B cell (primary cell): ENCODE measurements at regions not wholly inside any gene's neighbourhood (a gene's known extent, or its start where the extent isn't known, plus 50 kb on each side); places are given as distances from the start of the nearest gene placed in this dataset.

ENCODE experiments used
- CTCF ChIP-seq: fragments of 200-600 bp; IDR thresholded peaks from one replicate; pipeline ENCODE4 v1.8.0; 2022; ENCODE audit warnings: antibody characterized with exemption, mild to moderate bottlenecking
- EZH2 ChIP-seq: IDR thresholded peaks from 2 replicates; pipeline ENCODE4 v1.6.1; 2012; ENCODE audit warnings: borderline replicate concordance, low read depth, mild to moderate bottlenecking, moderate library complexity, low read length; ENCODE audit not compliant: insufficient read depth, poor library complexity, severe bottlenecking

- TF ChIP-seq CTCF (no peak), EZH2 (no peak)
Measured at GRCh38 chr9:38164659-38165221, 95.7 kb upstream of the SHB start.
